ENCODE measurements at regions not wholly inside any gene's neighbourhood (a gene's known extent, or its start where the extent isn't known, plus 50 kb on each side); places are given as distances from the start of the nearest gene placed in this dataset.
"Not testable (repeated sequence)": the region's sequence is repeated elsewhere in the genome, so short reads cannot be mapped to it uniquely, and the experiment has no call there.

- no peaks in the 10 kb centered on the region for H3K4me1 ChIP-seq (ENCODE audit: control insufficient read depth, insufficient read depth, low read length)
- H3K27ac ChIP-seq (ENCODE audit: low read depth, low read length) = no peak overlapping the region
- H3K9ac ChIP-seq (ENCODE audit: low read length) = no peak overlapping the region
- H3K36me3 ChIP-seq (ENCODE audit: control insufficient read depth, insufficient read depth, low read length) = no peaks in the 10 kb centered on the region
- H3K4me3 ChIP-seq (ENCODE audit: low read length) = no peak overlapping the region
- no peaks in the 10 kb centered on the region for H3K27me3 ChIP-seq (ENCODE audit: control insufficient read depth, insufficient read depth, low read length)
These were observed 370.0 kb downstream of the HINT1 start for GRCh38 chr5:130795037-130795436.

GRCh38 chr5:130777794-130778193, 387.3 kb downstream of the HINT1 start:
- H3K4me3 ChIP-seq (ENCODE audit: low read length) = no peak overlapping the region
- H3K4me1 ChIP-seq (ENCODE audit: control insufficient read depth, insufficient read depth, low read length) = no peaks in the 10 kb centered on the region
- no peaks in the 10 kb centered on the region for H3K27me3 ChIP-seq (ENCODE audit: control insufficient read depth, insufficient read depth, low read length)
- no peaks in the 10 kb centered on the region for H3K36me3 ChIP-seq (ENCODE audit: control insufficient read depth, insufficient read depth, low read length)
- H3K9ac ChIP-seq (ENCODE audit: low read length) = no peak overlapping the region
- no peak overlapping the region for H3K27ac ChIP-seq (ENCODE audit: low read depth, low read length)

GRCh38 chr5:130773813-130774212, 391.2 kb downstream of the HINT1 start:
- Histone ChIP-seq H3K4me3 (ENCODE audit: low read length) (no peak overlapping the region), H3K36me3 (ENCODE audit: control insufficient read depth, insufficient read depth, low read length) (no peaks in the 10 kb centered on the region), H3K4me1 (ENCODE audit: control insufficient read depth, insufficient read depth, low read length) (no peaks in the 10 kb centered on the region), H3K9ac (ENCODE audit: low read length) (no peak overlapping the region), H3K27me3 (ENCODE audit: control insufficient read depth, insufficient read depth, low read length) (no peaks in the 10 kb centered on the region), H3K27ac (ENCODE audit: low read depth, low read length) (no peak overlapping the region)

- Histone ChIP-seq H3K27ac (ENCODE audit: low read depth, low read length) (no peak overlapping the region), H3K9ac (ENCODE audit: low read length) (no peak overlapping the region), H3K36me3 (ENCODE audit: control insufficient read depth, insufficient read depth, low read length) (no peaks in the 10 kb centered on the region), H3K4me1 (ENCODE audit: control insufficient read depth, insufficient read depth, low read length) (no peaks in the 10 kb centered on the region), H3K4me3 (ENCODE audit: low read length) (no peak overlapping the region), H3K27me3 (ENCODE audit: control insufficient read depth, insufficient read depth, low read length) (no peaks in the 10 kb centered on the region)
These were observed 403.0 kb downstream of the HINT1 start for GRCh38 chr5:130762031-130762430.

- Histone ChIP-seq H3K4me3 (ENCODE audit: low read length) (no peak overlapping the region), H3K9ac (ENCODE audit: low read length) (no peak overlapping the region), H3K27ac (ENCODE audit: low read depth, low read length) (no peak overlapping the region), H3K4me1 (ENCODE audit: control insufficient read depth, insufficient read depth, low read length) (no peaks in the 10 kb centered on the region), H3K36me3 (ENCODE audit: control insufficient read depth, insufficient read depth, low read length) (no peaks in the 10 kb centered on the region), H3K27me3 (ENCODE audit: control insufficient read depth, insufficient read depth, low read length) (no peaks in the 10 kb centered on the region)
These were observed 406.0 kb downstream of the HINT1 start for GRCh38 chr5:130759061-130759460.

GRCh38 chr5:130747556-130747955, 417.5 kb downstream of the HINT1 start:
- Histone ChIP-seq H3K27ac (ENCODE audit: low read depth, low read length) (no peak overlapping the region), H3K4me3 (ENCODE audit: low read length) (no peak overlapping the region), H3K36me3 (ENCODE audit: control insufficient read depth, insufficient read depth, low read length) (no peaks in the 10 kb centered on the region), H3K27me3 (ENCODE audit: control insufficient read depth, insufficient read depth, low read length) (no peaks in the 10 kb centered on the region), H3K4me1 (ENCODE audit: control insufficient read depth, insufficient read depth, low read length) (no peaks in the 10 kb centered on the region), H3K9ac (ENCODE audit: low read length) (no peak overlapping the region)

GRCh38 chr5:130746641-130747040, 418.4 kb downstream of the HINT1 start:
- H3K9ac ChIP-seq (ENCODE audit: low read length); H3K27ac ChIP-seq (ENCODE audit: low read depth, low read length); H3K4me3 ChIP-seq (ENCODE audit: low read length); H3K36me3 ChIP-seq (ENCODE audit: control insufficient read depth, insufficient read depth, low read length); H3K4me1 ChIP-seq (ENCODE audit: control insufficient read depth, insufficient read depth, low read length); H3K27me3 ChIP-seq (ENCODE audit: control insufficient read depth, insufficient read depth, low read length): not testable (repeated sequence)

GRCh38 chr5:130743092-130743491, 422.0 kb downstream of the HINT1 start:
- Histone ChIP-seq H3K36me3 (ENCODE audit: control insufficient read depth, insufficient read depth, low read length) (no peaks in the 10 kb centered on the region), H3K4me1 (ENCODE audit: control insufficient read depth, insufficient read depth, low read length) (no peaks in the 10 kb centered on the region), H3K27me3 (ENCODE audit: control insufficient read depth, insufficient read depth, low read length) (no peaks in the 10 kb centered on the region), H3K9ac (ENCODE audit: low read length) (no peak overlapping the region), H3K4me3 (ENCODE audit: low read length) (no peak overlapping the region), H3K27ac (ENCODE audit: low read depth, low read length) (no peak overlapping the region)

- Histone ChIP-seq H3K27me3 (ENCODE audit: control insufficient read depth, insufficient read depth, low read length) (no peaks in the 10 kb centered on the region), H3K4me1 (ENCODE audit: control insufficient read depth, insufficient read depth, low read length) (no peaks in the 10 kb centered on the region), H3K27ac (ENCODE audit: low read depth, low read length) (no peak overlapping the region), H3K9ac (ENCODE audit: low read length) (no peak overlapping the region), H3K36me3 (ENCODE audit: control insufficient read depth, insufficient read depth, low read length) (no peaks in the 10 kb centered on the region), H3K4me3 (ENCODE audit: low read length) (no peak overlapping the region)
These were observed 424.9 kb downstream of the HINT1 start for GRCh38 chr5:130740047-130740569.

GRCh38 chr5:130731839-130732238, 433.2 kb downstream of the HINT1 start:
- no peak overlapping the region for H3K4me3 ChIP-seq (ENCODE audit: low read length)
- H3K27ac ChIP-seq (ENCODE audit: low read depth, low read length) = no peak overlapping the region
- no peaks in the 10 kb centered on the region for H3K36me3 ChIP-seq (ENCODE audit: control insufficient read depth, insufficient read depth, low read length)
- no peaks in the 10 kb centered on the region for H3K4me1 ChIP-seq (ENCODE audit: control insufficient read depth, insufficient read depth, low read length)
- no peaks in the 10 kb centered on the region for H3K27me3 ChIP-seq (ENCODE audit: control insufficient read depth, insufficient read depth, low read length)
- H3K9ac ChIP-seq (ENCODE audit: low read length) = no peak overlapping the region

GRCh38 chr5:130729541-130729940, 435.5 kb downstream of the HINT1 start:
- Histone ChIP-seq H3K27me3 (ENCODE audit: control insufficient read depth, insufficient read depth, low read length) (no peaks in the 10 kb centered on the region), H3K9ac (ENCODE audit: low read length) (no peak overlapping the region), H3K27ac (ENCODE audit: low read depth, low read length) (no peak overlapping the region), H3K4me1 (ENCODE audit: control insufficient read depth, insufficient read depth, low read length) (no peaks in the 10 kb centered on the region), H3K4me3 (ENCODE audit: low read length) (no peak overlapping the region), H3K36me3 (ENCODE audit: control insufficient read depth, insufficient read depth, low read length) (no peaks in the 10 kb centered on the region)

GRCh38 chr5:130727830-130728229, 437.2 kb downstream of the HINT1 start:
- Histone ChIP-seq H3K27me3 (ENCODE audit: control insufficient read depth, insufficient read depth, low read length) (no peaks in the 10 kb centered on the region), H3K36me3 (ENCODE audit: control insufficient read depth, insufficient read depth, low read length) (no peaks in the 10 kb centered on the region), H3K4me3 (ENCODE audit: low read length) (no peak overlapping the region), H3K4me1 (ENCODE audit: control insufficient read depth, insufficient read depth, low read length) (no peaks in the 10 kb centered on the region), H3K9ac (ENCODE audit: low read length) (no peak overlapping the region), H3K27ac (ENCODE audit: low read depth, low read length) (no peak overlapping the region)

- Histone ChIP-seq H3K4me1 (ENCODE audit: control insufficient read depth, insufficient read depth, low read length) (no peaks in the 10 kb centered on the region), H3K36me3 (ENCODE audit: control insufficient read depth, insufficient read depth, low read length) (no peaks in the 10 kb centered on the region), H3K27ac (ENCODE audit: low read depth, low read length) (no peak overlapping the region), H3K9ac (ENCODE audit: low read length) (no peak overlapping the region), H3K4me3 (ENCODE audit: low read length) (no peak overlapping the region), H3K27me3 (ENCODE audit: control insufficient read depth, insufficient read depth, low read length) (no peaks in the 10 kb centered on the region)
These were observed 440.4 kb downstream of the HINT1 start for GRCh38 chr5:130724658-130725057.

Measured in rectal smooth muscle tissue (tissue), 1 donor.